Bronchial epithelial cell (primary cell): ENCODE measurements at regions not wholly inside any gene's neighbourhood (a gene's known extent, or its start where the extent isn't known, plus 50 kb on each side); places are given as distances from the start of the nearest gene placed in this dataset.

Source experiments
- DNase-seq: peaks from one replicate; pipeline ENCODE4 v3.0.0-alpha.2; 2010; ENCODE audit warnings: low read depth
- FAIRE-seq: peaks from 2 replicates; lab custom pipeline; 2011; peaks lifted over from hg19 to GRCh38; lab: Jason Lieb, UNC
- H3K27me3 ChIP-seq: 2 replicates; pipeline ENCODE4 v1.5.1; 2011; ENCODE audit warnings: low read length; ENCODE audit not compliant: control insufficient read depth, insufficient read depth
- H3K36me3 ChIP-seq: 2 replicates; pipeline ENCODE4 v1.5.1; 2011; ENCODE audit warnings: low read length; ENCODE audit not compliant: control insufficient read depth, insufficient read depth
- H3K4me3 ChIP-seq: 2 replicates; pipeline ENCODE4 v1.5.1; 2011; ENCODE audit warnings: mild to moderate bottlenecking, low read depth, low read length, control low read depth
- TF ChIP-seq, protein P1 (sequence below): IDR thresholded peaks from 2 replicates; pipeline ENCODE4 v1.5.1; 2011; ENCODE audit warnings: mild to moderate bottlenecking, moderate library complexity, low read length, control low read depth, inconsistent platforms; ENCODE audit not compliant: insufficient read depth, severe bottlenecking

DNA sequence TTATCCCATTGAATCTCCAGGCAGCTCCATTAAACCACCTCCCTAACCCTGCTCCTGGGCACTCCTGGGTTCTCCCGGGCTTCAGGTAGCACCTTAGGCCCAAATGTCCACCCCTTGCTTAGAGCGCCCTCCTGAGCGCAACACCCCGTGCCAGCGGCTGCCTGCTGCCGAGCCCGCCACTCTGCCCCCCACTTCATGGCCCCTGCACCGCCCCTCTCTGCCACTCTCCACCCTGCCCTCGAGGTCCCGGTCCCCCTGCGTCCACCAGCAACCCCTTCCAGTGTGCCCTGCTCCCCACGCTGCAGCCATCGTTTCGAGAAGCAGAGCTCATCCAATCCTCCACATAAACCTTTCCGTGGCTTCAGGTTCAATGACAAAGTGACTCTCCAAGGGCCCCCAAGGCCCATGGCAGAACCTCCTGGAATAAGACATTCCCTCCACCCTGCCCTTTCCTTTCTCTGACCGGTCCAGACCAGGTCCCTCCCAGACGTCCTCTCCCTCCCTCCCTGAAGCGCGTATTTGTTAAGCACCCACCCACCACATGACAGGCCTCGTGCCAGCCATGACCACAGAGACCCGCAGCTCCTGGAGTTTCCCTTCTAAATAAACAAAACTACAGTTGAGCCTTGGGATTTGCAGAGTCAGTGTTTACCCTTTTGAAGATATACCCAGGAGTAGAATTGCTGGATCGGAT lies 66.6 kb downstream of the ARHGEF18 start:
- Histone ChIP-seq H3K4me3 (no peak overlapping the region), H3K27me3 (no peaks in the 10 kb centered on the region), H3K36me3 (peaks cover 2% of the 10 kb centered on the region)
- peak; percentile 50 for DNase-seq
- TF ChIP-seq, protein P1, sequence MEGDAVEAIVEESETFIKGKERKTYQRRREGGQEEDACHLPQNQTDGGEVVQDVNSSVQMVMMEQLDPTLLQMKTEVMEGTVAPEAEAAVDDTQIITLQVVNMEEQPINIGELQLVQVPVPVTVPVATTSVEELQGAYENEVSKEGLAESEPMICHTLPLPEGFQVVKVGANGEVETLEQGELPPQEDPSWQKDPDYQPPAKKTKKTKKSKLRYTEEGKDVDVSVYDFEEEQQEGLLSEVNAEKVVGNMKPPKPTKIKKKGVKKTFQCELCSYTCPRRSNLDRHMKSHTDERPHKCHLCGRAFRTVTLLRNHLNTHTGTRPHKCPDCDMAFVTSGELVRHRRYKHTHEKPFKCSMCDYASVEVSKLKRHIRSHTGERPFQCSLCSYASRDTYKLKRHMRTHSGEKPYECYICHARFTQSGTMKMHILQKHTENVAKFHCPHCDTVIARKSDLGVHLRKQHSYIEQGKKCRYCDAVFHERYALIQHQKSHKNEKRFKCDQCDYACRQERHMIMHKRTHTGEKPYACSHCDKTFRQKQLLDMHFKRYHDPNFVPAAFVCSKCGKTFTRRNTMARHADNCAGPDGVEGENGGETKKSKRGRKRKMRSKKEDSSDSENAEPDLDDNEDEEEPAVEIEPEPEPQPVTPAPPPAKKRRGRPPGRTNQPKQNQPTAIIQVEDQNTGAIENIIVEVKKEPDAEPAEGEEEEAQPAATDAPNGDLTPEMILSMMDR, result no peak
- no peak for FAIRE-seq

DNA sequence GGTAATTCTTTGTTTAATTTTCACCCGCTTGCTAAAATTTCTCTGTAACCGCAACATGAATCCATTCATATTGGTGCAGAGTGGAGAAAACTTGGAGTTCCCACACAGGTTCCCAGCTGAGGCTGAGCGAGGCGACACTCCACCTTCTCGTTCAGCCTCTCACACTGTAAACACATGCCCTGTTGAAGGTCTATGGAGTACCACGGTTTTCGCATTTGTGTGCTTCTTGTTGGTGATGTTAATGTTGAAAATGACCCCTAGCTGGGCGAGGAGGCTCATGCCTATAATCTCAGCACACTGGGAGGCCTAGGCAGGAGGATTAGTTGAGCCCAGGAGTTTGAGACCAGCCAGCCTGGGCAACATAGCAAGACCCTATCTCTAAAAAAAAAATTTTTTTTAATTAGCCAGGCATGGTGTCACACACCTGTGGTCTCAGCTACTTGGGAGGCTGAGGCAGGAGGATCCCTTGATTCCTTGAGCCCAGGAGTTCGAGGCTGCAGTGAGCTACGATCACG lies 67.2 kb downstream of the ARHGEF18 start:
- Histone ChIP-seq H3K4me3 (no peak overlapping the region), H3K36me3 (peaks cover 2% of the 10 kb centered on the region), H3K27me3 (no peaks in the 10 kb centered on the region)
- TF ChIP-seq, protein P1, result no peak
- FAIRE-seq, result peak; percentile 32
- DNase-seq, result no peak

DNA sequence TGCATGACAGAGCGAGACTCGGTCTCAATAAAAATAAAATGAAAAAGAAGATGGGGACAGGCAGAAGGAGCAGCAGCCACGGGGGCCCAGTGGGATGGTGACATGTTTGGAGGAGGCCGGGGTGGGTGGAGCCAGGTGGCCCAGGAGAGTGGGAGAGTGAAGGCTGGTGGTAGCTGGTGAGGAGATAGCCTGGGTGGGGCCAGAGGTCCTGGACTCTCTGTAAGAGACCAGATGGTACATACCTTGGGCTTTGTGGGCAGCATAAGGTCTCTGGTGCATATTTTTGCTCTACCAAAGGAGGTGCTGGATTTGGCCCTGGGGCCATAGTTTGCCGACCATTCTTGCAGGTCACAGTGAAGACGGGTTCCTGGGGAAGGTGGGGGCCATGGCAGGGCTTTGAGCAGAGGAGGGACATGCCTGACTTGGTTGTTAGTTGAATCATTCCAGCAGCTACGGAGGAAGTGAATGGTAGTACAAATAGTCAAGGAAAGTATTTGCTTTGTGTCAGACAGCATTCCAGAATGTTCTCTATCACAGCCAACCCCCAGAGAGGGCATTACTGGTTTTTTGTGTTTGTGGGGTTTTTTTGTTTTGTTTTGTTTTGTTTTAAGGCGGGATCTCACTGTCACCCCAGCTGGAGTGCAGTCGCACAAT lies 69.1 kb downstream of the ARHGEF18 start:
- Histone ChIP-seq H3K4me3 (no peak overlapping the region), H3K27me3 (no peaks in the 10 kb centered on the region), H3K36me3 (peaks cover 2% of the 10 kb centered on the region)
- TF ChIP-seq, protein P1, result no peak
- FAIRE-seq (no peak), DNase-seq (peak; percentile 67)

DNA sequence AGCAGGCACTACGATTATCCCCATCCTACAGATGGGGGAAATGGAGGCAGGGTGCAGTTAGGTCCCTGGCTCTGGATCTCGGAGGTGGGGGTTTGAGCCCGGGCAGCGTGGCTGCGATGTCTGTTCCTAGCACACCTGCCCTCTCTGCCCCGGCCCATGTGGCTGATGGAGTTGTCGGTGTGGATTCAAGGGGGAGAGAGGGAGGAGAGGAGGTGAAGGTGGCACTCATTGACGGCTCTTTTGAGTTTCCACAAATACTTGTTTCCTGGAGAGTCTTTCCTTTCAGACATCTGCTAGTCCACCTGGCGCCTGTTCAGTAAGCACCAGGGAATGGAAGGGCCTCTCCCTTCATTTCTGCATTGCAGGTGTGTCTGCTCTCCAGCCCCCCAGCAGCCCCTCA lies 69.9 kb downstream of the ARHGEF18 start:
- TF ChIP-seq, protein P1, result no peak
- Histone ChIP-seq H3K27me3 (no peaks in the 10 kb centered on the region), H3K36me3 (peaks cover 2% of the 10 kb centered on the region), H3K4me3 (no peak overlapping the region)
- FAIRE-seq (no peak), DNase-seq (no peak)

DNA sequence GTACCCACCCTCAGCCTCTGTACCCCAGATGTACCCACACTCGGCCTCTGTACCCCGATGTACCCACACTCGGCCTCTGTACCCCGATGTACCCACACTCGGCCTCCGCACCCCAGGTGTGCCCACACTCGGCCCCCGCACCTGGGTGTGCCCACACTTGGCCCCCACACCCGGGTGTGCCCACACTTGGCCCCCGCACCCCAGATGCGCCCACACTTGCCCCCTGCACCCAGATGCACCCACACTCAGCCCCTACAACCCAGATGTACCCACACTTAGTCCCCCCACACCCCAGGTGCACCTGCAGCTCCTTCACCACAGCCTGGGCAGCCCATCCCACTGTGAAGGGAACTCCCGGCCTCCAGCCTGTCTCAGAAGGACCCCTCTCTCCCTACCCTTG lies 69.7 kb downstream of the PEX11G start:
- Histone ChIP-seq H3K4me3 (no peak overlapping the region), H3K27me3 (no peaks in the 10 kb centered on the region), H3K36me3 (peaks cover 2% of the 10 kb centered on the region)
- no peak for DNase-seq
- TF ChIP-seq, protein P1, result no peak
- FAIRE-seq, result no peak
